Activated CD8-positive, alpha-beta memory T cell treated with anti-CD3 and anti-CD28 coated beads for 24 hours (primary cell): ENCODE measurements at regions not wholly inside any gene's neighbourhood (a gene's known extent, or its start where the extent isn't known, plus 50 kb on each side); places are given as distances from the start of the nearest gene placed in this dataset.

Experiments
- DNase-seq: peaks from one replicate; pipeline ENCODE4 v3.0.0-alpha.2; 2020

DNA sequence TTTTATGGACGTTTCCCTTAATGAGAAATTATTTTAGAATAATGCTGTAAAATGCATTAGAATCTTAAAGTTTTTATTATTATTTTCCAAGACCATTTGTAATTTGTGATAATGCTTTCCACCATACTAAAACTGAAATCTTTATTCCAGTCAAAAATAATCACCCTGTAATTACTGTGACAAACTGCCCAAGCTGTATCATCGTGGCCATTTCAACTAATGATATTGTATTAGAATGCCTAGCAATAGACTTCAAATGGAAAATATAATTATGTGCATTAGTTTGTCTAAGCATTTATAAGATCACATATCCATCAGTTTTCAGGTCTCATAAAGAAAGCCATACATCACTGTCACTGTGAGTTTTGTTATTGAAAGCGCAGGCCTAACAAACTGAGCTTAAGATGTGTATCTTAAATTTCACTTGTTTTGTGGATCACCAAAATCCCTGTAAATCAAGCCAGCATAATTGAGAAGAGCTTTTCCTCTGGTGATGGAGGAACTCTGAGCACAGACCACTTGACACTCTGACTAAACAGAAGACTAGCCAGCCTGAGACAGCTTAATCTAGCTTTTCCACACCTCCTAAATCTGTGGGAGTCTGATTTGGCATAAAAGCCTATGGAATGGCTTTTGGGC lies 1312.2 kb upstream of the ACVR2A start:
- DNase-seq, result no peak

DNA sequence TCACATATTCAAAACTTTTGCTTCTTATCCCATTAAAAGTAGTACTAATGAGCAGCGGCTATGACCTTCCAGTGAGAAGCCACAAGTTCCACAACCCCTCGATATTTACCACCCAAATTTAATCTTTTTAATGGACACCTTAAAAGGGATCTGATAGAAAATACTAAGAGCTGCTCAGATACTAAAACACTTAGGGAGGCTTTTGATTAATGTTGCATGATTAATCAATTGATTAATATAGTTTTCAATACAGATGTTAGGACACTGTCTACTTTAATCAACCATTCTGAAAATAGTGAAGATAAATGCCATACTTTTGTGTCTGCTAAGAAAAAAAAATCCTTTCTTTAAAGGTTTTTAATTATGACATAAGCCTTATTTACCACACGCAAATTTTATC lies 1312.8 kb upstream of the ACVR2A start:
- DNase-seq, result no peak

DNA sequence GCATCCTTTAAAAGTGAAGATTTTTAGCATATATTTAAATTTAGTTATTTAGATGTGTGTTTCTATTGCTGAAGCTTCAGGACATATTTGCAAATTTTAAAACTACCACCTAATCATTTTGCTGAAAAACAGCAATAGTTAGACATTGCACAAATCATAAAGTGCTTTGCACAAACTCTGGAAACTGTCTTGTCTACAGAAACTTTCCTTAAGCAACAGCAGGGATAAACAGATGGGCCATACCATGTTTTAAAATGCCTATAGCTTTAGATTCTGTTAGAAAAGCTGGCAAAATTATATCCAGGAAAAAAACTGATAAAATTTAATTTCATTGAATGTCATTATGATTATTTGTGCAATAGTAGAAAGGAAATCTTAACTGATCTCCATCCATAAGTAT lies 1313.9 kb upstream of the ACVR2A start:
- no peak for DNase-seq

DNA sequence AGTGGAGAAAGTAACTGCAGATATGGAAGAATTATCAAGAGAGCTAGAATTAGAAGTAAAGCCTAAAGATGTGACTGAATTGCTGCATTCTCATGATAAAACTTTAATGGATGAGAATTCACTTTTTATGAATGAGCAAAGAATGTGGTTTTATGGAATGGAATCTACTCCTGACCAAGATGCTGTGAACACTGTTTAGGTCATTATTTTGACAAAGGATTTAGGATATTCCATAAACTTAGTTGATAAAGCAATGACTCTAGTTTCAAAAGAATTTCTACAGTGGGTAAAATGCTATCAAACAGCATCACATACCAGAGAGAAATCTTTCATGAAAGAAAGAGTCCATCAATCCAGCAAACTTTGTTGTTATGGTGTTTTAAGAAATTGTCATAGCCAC lies 1317.7 kb upstream of the ACVR2A start:
- no peak for DNase-seq

DNA sequence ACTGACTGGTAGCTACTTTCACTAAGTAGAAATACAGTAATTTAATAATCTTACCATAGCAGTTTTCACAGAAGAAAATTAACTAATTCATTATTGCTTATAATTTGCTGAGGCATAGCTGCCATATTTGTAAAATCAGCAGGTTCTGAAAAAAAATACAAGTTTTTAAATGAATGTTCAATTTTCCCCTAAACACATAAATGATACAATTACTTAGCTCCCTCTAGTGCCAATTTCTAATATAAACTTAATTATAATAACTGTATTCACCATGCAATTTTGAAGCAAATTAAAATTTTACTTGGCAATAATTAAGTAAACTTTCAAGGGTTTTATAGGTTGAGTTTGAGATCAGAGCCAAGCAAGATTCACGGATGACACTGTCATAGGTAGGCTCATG lies 1321.6 kb upstream of the ACVR2A start:
- no peak for DNase-seq

DNA sequence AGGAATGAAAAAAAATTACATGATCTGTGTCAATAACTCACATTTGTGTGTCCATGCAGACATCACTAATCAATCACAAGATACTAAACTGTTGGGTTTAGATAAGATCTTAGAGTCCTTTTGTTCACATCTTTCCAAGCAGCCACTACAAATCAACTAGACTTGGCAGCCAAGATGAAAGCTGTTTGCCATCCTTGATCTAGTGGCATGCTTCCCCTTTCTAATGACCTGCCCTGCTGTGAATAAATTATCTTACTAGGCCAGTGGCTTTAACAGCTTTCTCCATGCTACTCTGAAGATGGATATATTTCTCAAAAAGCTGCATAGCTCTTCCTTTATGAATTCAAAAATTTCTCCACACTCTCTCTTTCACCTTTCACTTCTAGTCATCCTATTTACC lies 1338.0 kb upstream of the ACVR2A start:
- no peak for DNase-seq

DNA sequence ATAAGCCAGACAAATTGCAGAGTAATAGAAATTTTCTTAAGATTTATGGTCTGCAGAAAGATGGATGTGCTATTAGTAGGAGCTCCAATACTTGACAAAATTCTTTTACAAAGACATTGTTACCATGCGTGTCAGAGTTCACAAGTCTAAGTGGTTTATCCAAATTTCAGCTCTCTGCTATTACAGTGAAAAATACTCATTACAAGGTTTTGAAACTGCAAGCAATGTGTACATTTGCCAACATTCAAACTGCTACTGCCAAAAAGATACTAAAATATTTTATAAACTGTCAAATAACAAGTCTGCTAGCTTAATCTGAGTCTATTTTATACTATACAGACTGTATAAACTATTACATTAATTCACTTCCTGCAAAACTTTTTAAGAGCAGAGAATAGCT lies 1341.5 kb upstream of the ACVR2A start:
- DNase-seq, result no peak

DNA sequence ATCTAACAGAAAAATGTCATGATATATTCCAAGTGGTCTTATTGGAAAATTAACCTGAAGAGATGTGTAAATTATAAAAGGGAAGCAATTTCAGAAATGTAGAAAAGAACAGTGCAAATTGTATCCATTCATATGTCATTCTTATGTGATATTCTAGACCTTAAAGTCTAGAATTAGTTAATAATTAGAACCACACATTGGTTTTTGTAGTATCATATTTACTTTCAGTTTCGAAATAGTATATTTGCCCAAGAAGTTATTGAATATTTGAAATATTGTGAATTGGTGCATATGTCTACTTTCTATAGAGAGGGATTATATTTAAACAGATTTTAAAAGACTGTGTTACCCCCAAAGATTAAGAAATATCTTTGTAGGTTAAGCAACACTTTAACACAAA lies 1348.6 kb upstream of the ACVR2A start:
- no peak for DNase-seq

DNA sequence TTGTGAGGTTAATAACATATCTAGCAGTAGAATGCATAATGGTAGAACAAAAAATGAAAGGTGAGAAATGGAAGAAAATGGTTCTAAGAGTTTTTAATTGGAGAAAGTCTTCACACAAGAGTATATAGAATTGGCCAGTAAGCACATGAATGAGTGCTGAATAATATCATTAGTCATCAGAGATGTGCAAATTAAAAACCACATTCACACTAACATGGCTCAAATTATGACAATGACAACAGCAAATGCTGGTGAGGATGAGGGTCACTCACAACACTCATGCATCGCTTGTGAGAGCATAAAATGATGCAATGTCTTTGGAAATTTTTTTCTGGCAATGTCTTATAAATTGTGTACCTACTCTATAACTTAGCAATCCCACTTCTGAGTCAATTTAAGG lies 1355.4 kb upstream of the ACVR2A start:
- DNase-seq, result no peak

DNA sequence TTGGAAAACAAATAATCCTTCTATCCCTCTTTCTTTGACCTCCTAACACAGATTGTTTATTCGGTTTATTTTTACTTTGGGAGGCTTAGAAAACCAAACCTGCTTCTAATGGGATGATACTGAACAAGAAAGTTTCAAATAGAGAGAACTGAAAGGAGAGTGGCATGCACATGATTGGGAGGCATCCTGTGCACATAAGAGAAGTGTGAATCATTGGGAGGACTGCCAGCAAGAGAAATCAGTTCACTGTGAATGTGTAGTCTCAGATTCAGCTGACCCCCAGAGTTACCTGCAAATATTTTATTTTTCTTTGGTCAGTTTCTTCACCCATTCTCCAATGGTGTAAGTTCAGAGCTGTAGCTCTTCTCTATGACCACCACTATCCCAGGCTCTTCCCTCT lies 1363.2 kb upstream of the ACVR2A start:
- DNase-seq, result no peak

DNA sequence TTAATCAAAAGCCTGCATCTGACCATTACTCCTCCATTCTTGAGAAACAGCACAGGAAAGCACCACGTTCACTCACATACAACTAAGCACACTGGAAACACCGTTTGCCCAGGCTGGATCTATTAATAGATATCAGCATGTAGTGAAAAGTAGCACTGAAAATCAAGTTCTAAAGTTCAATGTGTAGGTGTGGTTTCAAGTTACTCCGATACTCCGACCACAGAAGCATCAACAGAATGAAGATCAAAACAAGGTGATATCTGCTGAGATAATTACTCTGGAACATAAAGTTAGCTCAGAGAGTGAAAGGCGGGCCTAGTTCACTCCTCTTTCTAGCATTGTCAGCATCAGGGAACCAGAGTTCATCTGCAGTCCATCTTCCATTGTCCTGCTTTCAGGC lies 1367.4 kb upstream of the ACVR2A start:
- no peak for DNase-seq

DNA sequence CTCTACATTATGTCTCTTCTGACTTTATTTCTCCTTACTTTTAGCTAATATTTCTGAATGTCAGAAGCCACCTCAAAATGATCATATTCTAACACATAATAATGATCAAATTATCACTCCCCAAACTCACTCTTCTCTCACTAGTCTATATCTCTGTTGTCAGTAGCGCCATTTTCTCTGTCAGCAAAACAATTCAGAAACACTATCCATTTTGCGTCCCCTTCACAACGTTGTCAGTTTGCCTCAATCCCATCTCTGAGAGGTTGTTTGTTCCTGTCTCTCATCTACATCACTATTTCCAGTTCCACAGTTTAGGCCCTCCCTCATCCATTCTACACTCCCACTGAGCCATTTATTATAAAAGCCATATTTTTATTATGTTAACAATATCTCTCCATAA lies 1376.3 kb upstream of the ACVR2A start:
- DNase-seq, result no peak

DNA sequence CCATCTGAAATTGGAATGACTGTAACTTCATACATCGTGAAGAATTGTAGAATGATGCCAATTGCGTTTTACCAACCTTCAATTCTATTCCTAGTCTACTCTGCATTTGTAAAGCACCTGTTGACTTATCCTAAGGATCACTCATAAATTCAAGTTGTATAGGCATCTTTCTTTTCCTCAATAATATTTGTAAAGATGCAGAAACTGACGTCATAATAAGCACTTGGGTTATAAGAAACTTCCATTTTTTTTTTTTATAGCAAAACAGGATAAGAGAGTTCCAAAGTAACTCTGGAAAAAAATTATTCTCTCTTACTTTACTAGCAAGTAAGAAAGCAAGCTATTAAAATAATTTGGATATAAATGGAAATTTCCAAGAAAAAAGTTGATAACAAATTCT lies 1377.4 kb upstream of the ACVR2A start:
- DNase-seq, result no peak

DNA sequence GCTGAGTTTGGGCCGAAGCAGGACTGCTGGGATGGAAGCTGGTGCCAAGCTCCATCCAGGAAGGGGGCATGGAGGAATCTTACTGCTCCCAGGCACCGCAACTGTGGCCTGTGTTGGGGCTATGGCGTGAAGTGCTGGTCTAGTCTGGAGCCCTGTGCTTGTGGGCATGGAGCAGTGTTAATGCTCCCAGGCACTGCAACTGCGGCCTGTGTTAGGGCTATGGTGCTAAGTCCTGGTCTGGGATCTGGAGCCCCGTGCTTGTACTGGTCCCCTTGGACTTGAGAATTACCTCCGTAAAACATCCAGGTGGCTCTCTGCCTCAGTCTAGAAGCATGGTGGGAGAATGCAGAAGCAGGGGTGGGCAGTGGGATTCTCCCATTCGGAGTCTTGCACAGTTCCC lies 1379.4 kb upstream of the ACVR2A start:
- DNase-seq, result no peak

DNA sequence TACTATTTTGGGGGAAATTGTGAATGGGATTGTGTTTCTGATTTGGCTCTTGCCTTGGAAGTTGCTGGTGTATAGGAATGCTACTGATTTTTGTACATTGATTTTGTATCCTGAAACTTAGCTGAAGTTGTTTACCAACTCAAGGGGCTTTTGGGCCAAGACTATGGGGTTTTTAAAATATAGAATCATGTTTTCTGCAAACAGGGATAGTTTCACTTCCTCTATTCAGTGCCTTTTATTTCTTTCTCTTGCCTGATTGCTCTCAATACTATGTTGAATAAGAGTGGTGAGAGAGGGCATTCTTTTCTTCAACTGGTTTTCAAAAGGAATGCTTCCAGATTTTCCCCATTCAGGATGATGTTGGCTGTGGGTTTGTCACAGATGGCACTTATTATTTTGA lies 1383.8 kb upstream of the ACVR2A start:
- DNase-seq, result no peak

DNA sequence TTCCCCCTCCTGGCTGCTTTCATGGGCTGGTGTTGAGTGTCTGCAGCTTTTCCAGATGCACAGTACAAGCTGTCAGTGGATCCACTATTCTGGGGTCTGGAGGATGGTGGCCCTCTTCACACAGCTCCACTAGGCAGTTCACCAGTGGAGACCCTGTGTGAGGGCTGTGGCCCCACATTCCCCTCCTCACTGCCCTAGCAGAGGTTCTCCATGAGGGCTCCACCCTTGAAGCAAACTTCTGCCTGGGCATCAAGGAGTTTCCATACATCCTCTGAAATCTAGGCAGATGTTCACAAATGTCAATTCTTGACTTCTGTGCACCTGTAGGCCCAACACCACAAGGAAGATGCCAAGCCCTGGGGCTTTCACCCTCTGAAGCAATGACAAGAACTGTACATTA lies 1386.2 kb upstream of the ACVR2A start:
- no peak for DNase-seq

DNA sequence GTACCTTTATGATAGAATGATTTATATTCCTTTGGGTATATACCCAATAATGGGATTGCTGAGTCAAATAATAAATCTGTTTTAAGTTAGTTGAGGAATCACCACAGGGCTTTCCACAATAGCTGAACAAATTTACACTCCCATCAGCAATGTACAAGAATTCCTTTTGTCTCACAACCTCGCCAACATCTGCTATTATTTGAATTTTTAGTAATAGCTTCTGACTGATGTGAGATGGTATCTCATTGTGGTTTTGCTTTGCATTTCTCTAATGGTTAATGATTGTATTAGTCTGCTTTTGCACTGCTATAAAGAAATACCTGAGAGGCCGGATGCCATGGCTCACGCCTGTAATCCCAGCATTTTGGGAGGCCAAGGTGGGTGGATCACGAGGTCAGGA lies 1387.6 kb upstream of the ACVR2A start:
- no peak for DNase-seq

DNA sequence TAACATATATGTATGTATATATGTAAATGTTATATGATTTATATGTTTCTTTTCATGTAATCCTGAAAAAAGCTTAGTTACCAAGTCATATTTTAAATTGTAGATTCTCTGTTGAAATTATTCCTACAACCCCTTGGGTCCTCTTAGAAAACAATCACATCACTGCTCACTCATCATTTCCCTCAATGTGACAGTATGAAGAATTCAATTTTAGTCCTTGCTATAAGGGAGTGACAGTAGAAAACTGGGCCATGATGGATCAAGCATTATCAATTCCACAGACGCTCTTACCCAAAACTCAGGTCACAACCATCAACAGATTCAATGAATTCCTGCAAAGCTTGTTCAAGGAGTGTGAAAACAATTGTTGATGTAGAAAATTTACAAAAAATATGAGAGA lies 1389.5 kb upstream of the ACVR2A start:
- DNase-seq, result no peak

DNA sequence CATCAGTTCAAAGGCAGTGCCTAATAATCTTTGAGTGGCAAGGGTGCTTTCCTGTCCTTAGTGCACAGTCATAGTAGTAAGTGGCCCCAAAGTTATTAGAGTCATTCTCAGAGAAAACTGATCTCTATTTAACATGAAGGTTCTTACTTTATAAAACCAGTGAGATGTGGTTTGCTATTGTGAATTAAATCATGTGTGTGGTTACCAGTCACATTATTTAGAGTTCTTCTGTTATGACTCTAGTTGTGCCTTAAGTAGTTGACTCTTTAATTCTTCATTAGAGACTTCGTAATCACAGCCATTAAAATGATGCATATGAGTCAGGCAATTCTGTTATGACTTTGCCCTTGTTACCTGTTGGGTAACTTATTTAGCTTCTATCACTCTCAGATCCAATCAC lies 1392.9 kb upstream of the ACVR2A start:
- DNase-seq, result no peak

DNA sequence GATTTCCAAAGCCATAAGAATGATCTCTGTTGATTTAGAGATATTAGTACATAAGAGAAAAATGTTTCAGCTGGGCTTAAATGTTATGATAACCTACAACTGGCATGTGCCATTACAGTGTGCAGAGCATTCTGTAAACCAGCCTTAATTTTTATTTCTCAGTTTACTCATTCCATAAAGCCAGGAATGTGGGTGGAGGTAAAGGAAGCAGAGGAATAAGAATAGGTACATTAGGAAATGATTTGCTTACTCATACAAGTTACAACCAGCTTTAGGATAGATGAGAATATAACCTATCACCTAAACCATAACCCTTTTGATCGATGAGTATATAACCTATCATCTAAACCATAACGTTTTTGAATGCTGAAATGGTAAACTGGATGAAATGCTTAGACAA lies 1394.7 kb upstream of the ACVR2A start:
- DNase-seq, result no peak

DNA sequence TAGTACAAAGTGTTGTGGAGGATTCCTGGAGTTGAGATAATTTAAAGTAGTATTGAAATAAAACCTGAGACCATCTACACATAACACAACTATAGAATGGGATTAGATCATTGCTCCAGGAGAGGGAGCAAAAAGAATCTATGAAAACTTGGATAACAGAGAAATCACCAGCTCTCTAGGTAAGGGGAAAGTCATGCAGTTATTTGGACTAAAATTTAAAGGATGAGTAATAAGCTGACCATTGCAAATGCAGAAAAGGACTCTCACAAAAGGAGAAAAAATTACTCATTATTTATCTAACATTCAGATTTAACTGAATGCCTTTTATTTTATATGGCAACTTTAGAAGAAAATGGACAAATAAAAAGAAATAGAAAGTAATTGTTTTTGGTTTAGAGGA lies 1399.8 kb upstream of the ACVR2A start:
- DNase-seq, result no peak

DNA sequence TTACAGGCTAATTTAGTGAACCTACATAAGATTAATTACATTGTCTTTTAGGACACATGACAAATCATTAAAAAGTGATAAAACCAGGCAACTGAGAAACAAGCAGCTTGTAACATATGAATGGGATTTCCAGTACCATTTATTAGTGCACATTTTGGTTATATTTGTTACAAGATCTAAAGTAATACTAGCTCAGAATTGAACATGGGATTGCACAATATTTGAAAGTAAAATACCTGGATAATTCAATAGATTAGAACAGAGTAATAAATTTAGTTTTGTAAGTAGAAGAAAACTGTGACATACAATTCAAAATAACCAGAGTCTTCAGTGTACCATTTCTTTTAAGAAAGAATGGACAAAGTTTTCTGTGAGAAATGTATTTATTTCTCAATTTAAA lies 1400.7 kb upstream of the ACVR2A start:
- DNase-seq, result no peak

DNA sequence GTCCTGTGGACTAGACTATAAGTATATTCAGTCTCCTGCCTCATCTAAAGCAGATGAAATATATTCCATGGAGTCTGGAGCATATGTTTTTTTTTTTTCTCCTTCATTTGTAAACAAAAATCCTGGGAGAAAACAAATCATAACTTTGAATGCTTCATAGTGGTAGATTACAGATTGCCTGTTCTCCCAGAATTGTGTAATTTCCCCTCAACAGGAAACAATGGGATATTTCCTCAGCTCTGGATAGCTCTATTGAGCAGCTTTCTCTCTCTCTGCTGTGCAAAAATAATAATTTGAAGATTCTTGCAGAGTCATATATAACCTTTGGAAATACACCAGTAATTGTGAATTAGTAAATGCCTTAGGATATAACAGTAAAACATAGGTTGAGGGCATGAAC lies 1406.6 kb upstream of the ACVR2A start:
- no peak for DNase-seq

DNA sequence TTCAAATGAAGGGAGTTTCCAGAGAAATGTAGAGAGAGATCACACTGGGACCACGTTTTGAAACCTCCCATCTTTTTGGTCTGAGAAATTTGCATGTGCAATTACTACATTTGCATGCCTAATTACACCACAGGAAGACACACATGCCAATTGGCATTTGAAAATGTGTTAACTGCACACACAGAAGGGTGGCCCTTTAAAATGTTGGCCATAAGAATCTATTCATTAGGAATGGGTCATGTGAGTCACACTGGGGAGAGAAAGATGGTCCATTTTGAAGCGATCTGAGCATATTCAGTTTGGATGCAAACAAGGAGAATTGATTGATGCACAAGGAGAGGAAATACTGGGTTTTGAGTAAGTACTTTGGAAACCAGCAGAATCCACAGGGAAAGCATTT lies 1407.1 kb upstream of the ACVR2A start:
- no peak for DNase-seq

DNA sequence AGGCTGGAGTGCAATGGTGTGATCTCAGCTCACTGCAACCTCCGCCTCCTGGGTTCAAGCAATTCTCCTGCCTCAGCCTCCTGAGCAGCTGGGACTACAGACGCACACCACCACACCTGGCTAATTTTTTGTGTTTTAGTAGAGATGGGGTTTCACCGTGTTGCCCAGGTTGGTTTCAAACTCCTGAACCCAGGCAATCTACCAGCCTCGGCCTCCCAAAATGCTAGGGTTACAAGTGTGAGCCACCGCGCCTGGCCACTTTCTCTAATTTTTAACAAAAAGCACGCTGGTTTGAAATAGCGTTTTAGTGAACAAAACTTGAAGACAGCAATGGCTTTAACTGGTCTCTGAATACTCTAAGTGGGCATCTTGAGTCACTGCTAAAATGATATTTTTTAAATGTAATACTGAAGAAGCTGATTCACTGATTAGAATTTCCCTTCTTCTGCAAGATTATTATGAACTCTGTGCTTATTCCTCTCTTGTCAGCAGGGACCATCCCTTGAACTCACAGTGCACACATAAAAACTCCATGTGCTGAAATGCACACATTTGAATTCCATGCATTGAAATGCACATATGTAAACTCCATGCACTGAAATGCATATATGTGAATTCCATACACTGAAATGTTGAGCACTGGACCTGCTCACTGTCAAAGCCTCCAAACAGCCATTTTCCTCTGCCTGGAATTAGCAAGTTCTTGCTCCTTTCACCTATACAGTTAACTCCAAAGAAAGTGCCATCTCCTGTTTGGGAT lies 1411.5 kb upstream of the ACVR2A start:
- no peak for DNase-seq
